GM18505 (cell line): ENCODE measurements at regions not wholly inside any gene's neighbourhood (a gene's known extent, or its start where the extent isn't known, plus 50 kb on each side); places are given as distances from the start of the nearest gene placed in this dataset.
A peak's percentile ranks its signal among the peaks of the same experiment; 100 is the strongest.

Experiments
- ATAC-seq: cut with Tn5 transposase; IDR thresholded peaks from one replicate; pipeline ENCODE4 v1.9.1; 2021; ENCODE audit not compliant: unreplicated experiment
- POLR2A ChIP-seq: IDR thresholded peaks from 4 replicates; pipeline ENCODE4 v1.6.1; 2011; ENCODE audit warnings: borderline replicate concordance; ENCODE audit not compliant: insufficient read depth, insufficient read length; ENCODE audit errors: extremely low read depth

DNA sequence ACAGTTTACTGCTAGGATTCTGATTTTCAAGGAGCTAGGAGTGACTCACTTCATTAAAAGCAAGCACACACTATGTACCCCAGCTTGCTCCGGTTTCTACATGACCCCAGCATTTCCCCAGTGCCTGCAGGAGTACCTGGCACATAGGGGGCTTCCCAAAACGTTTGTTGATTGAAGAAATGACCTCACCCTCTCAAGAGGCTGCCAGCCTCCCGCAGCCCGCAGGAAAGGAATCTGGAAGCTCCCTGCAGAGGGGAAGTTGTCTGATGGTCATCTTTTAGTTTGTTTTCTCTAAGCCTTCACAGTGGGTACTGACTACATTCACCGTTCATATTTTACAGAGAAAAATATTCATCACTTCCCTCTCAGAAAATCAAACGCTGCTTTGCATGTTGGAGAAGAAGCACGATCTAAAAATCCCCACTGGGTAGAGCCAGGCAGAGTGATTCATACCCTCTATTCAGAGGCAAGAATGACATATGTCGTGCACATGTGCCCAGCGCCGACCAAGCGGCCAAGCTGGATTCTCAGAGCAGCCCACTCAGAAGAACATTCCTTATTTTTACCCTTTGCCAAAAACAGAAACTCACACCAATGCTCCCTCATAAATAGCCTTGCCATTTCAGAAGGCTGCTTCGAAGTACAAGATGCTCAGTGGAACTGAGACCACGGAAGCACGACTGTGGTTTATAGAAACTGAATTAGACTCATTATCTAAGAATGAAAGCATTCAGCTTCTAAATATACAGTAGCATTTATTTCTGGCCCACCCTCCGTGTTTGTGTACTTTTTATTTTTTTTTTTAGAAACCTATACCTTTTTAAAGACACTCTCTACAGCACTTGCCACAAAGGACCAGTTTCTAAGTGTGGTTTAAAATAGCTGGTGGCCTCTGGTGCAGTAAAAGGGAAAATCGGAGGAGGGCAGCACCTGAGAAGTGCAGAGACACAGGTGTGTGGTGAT, 143.2 kb downstream of the MIS18A start:
- peak; percentile 65 for ATAC-seq
- TF ChIP-seq POLR2A: no peak

DNA sequence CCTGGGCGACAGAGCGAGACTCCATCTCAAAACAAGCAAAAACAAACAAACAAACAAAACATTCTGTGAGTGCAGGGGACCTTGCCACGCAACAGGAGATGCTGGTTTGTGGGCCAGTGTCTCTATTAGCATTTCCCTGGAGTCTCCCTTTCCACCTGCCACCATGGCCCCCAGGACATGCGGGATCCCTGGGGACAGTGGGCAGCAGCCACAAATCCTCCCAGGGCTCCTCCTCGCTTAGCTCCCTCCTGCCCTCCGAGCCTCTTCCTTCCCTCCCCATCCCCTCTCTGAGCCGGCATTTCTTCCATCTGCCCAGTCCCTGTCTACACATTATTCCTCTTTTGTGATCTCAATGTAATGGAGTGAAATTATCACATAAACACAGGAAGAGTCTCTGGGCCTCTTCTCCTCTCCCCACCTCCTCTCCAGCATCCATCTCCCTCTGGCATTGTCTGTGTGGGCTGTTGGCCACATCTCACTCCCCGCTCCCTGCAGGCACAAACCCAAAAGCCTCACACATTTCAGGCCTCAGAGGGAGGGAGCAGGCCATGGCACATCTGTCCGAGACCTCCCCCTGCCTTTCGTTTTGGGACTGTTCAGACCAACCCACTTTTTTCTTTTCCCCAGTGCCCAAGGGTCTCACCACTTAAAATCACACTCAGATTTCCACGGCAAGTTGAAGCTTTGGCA, 144.3 kb downstream of the MIS18A start:
- ATAC-seq: no peak
- TF ChIP-seq POLR2A: no peak

DNA sequence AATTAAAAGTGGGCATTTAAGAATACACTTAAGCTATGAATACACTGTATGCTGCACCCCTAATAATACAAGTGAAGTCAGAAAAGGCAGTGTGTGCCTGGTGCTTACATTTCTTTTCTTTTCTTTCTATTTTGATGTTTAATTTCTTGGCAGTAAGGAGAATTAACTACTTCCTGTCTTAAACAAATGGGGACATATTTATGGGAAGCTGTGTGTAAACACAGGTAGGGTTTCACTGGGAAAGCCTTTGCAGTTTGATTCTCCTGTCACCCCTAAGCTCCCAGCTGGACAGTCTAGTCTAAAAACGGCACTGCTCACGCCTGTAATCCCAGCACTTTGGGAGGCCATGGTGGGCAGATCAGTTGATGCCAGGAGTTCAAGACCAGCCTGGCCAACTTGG, 146.0 kb downstream of the MIS18A start:
- ATAC-seq: no peak
- no peak for TF ChIP-seq POLR2A

DNA sequence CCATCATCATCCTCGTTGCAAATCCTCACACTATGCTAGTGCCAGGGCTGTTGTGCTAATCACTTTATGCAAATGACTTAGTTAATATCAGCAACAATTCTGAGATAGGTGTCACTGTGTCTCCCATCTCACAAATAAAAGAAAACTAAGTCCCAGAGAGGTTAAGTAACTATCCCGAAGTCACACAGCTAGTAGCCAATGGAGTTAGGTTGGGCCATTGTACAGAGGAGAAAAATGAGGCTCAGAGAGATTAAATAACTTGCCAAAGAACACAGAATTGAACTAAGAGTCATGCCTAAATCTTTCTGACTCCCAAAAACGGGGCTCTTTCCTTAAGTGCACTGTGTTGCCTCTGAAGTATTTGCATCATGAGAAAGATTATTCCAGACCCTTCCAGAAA, 146.4 kb downstream of the MIS18A start:
- TF ChIP-seq POLR2A: no peak
- ATAC-seq: no peak

DNA sequence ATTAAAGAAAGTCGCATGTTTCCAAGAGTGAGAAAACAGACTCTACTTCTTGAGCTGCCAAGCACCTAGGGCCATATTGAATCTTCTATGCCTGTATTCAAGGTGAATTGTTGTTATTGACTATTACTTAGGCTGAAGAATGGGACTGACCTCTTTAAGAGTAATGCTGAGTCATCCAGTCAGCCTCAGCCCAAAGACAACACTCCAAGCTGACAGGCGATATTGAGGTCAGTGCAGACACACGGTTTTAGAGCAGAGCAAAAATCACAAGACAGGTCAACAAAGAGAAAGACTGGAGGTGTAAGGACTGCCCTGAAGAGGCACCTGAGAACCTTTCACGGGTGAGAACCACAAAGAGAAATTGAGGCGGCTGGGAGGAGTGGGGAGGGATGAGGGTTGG, 146.9 kb downstream of the MIS18A start:
- ATAC-seq: no peak
- TF ChIP-seq POLR2A: no peak

DNA sequence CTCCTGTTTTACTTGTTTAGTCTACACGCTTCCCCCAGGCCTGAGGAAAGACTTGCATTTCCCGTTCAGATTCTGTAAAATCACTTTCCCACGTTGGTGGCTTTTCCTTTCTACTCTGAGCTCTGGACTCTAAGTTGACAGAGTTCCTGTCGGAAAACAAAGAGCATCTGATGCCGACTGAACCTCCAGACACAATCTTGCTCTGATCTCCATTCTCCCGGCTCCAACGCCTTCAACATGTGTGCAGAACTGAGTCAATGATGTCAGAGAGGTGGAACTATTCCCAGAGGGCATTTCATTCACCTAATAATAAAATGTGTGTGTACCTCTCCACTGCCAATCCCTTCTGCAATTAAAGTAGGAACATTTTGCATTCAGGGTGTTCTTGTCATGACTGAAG, 147.7 kb downstream of the MIS18A start:
- ATAC-seq: no peak
- TF ChIP-seq POLR2A: no peak

DNA sequence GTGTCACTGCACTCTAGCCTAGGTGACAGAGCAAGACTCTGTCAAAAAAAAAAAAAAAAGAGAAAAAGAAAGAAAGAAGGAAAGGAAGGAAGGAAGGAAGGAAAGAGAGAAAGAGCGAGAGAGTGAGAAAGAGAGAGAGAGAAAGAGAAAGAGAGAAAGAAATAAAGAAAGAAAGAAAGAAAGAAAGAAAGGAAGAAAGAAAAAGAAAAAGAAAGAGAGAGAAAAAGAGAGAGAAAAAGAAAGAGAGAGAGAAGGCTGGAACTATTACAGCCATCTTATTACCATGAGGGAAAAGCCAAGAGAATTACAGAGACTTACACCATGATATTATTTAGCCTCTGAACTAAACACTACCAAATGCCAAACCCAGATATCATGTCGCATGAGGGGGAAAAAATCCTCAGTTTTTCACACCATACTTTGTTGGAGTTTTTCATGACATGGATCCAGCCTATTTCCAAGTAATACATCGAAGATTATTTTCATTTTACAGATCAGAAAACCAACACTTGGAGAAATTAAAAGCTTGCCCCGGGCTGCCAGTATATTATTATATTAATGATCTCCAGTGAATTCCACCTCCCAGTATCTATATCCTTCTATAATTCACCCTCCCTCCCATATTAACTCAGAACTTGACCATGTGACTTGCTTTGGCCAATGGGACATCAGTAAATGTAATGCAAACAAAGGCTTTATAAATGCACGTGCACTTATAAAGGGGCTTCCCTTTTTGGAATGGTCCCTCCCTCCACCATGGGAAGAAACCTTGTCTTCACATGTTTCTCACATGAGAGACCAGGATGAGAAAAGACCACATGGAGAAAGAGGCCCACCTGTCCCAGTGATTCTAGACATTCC, 148.6 kb downstream of the MIS18A start:
- ATAC-seq: no peak
- no peak for TF ChIP-seq POLR2A

DNA sequence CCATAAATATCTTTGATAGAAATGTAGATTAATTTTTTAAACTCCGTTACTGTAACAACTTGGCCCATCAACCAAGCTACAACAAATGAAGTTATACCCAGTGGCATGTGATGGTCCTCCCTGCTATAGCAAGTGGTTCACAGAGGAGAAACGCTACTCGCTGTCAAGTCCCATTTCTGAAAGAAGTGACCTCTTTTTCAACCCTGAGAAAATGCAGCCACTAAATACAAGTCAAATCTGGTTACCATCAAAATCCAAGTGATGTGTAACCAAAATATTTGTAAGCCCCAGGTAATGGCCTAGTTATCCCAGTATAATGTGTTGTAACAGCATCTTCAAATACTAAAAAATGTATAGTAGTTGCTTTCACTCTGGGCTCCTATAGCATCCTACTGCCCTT, 151.8 kb downstream of the MIS18A start:
- no peak for TF ChIP-seq POLR2A
- ATAC-seq: no peak

DNA sequence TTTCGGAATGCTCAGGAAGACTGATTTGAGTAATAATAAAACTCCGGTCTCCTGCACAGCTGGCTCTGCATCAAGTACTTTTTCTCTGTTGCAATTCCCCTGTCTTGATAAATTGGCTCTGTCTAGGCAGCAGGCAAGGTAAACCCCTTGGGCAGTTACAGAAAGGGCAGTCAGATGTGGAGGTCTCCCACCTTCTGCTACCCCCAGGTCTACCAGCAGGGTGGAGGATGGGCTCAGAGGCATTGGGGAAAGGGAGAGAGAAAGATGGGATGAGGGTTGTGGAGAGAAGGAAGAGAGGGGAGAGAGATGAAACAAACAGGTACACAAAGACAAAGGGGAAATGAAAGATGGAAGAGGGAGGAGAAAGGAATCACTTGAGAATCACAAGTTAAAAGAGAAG, 156.8 kb downstream of the MIS18A start:
- TF ChIP-seq POLR2A: no peak
- no peak for ATAC-seq

DNA sequence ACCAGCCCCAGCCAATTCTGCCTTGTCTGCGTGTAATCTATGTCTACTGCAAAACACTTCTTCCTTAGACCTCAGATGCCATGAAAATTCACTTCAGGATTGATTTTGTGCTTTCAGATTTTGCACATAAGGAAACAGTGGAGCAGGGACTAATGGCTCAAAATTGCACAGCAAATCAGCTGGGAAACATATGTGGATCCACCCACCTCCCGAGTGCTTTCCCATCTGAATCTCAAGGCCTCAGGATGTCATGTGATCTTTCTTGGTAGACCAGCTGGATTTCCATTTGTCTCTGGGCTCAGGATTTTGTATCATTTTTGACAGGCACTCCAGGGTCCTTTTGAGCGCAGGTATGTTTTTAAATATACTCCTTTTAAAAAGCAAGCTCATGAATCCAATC, 158.6 kb downstream of the MIS18A start:
- no peak for TF ChIP-seq POLR2A
- ATAC-seq: no peak

DNA sequence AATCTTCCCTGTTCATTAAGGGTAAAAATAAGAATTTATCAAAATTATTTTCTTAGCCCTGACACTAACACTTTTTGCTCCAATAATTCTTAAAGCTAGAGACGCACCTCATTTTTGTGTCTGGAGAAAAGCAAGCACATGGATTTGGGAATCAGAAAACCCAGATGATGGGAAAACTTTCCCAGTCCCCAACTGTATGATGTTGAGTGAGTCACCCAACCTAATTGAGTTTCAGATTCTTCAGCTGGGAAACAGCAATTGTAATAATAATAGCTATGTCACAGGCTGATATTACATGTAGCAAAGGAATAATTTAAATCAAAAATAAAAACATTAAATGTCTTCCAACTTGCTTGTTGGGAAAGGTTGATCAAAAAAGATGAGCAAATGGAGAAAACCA, 159.0 kb downstream of the MIS18A start:
- TF ChIP-seq POLR2A: no peak
- no peak for ATAC-seq

DNA sequence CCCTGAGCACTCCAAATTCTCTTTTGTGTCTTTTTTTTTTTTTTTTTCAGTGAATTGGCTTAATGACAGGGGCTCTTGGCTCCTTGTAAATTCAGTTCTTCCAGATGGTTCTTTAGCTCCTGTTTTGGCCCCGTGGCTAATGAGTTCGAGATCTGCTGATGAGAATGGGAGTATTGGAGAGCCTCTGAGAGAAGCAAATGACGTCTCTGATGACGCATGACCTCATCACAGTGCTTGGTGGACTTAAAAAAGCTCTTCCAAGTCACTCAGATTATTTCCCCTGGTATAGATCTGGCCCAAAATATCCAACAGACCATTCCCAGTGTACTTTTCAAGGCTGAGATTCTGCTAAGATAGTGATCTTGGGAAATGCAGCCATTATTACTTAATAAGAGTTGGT, 159.5 kb downstream of the MIS18A start:
- no peak for TF ChIP-seq POLR2A
- no peak for ATAC-seq

DNA sequence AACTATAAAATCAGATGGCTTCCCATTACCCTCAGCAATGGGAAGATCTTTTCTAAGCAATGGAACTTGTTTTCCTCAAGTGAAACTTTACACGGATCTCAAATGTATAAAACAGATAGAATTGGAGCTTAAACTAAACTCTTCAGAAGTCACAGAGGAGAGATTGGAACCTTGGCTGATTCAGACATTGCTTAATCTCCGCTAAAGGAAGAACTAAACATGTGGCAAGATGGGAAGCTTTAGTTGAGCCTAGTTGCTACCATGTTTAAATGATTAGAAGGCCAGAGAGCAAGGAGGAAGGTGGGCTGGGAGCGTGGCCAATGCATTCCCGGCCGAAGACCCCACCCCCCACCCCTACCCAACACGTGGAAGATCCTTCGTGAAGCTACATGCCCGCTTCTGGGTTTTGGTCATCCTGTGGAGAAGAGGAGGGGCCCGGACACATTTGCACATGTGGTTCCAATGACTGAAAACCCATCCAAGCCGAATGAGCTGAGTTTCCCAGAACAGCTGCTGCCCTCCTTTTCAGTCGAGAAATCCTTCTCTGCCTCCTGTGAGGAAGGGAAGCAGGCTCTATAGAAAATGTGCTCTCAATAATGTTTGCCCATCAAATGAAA, 164.3 kb downstream of the MIS18A start:
- no peak for TF ChIP-seq POLR2A
- no peak for ATAC-seq
